ENCODE measurements at regions not wholly inside any gene's neighbourhood (a gene's known extent, or its start where the extent isn't known, plus 50 kb on each side); places are given as distances from the start of the nearest gene placed in this dataset.

- TF ChIP-seq CTCF (IDR thresholded peaks at IDR 0.05) (no peak), POLR2A (IDR thresholded peaks at IDR 0.05) (no peak)
Measured at GRCh38 chr11:112448806-112449205, 188.1 kb upstream of the PLET1 start.
